ENCODE measurements at regions not wholly inside any gene's neighbourhood (a gene's known extent, or its start where the extent isn't known, plus 50 kb on each side); places are given as distances from the start of the nearest gene placed in this dataset.

DNA sequence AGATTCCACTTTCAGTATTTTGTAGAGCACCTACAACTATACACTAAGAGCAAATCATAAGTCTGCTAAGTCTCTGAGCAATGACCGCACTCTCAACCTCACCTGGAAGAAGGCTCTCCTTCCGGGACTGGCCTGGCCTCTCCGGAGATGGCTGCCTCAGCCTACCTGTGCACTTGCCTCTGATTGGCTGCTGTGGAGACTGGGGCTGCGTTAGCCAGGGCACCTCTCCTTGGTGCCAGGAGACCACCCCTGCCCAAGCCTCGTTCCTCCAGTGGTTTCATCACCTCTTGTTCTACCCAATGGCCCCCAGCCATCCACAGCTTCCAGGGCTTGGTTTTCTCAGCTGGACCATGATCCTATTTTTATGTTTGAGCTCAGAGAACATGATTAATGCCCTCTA is 64.7 kb upstream of the JDP2 start:
- no peak for TF ChIP-seq POLR2AphosphoS5 (IDR thresholded peaks at IDR 0.05; ENCODE audit: borderline replicate concordance, low read depth, low read length)
- no peak for TF ChIP-seq EZH2 (IDR thresholded peaks at IDR 0.05)

Data from SK-N-MC (cell line).